Liver (tissue), 3 donors: ENCODE measurements at regions not wholly inside any gene's neighbourhood (a gene's known extent, or its start where the extent isn't known, plus 50 kb on each side); places are given as distances from the start of the nearest gene placed in this dataset.

Experiments used
- HNF4A ChIP-seq, 2 donors: conservative IDR thresholded peaks; 2 replicates each; pipeline ENCODE4 v1.6.1; 2016; ENCODE audit warnings: antibody characterized with exemption in 2 of 2, mild to moderate bottlenecking in 2 of 2
- RAD21 ChIP-seq, 2 donors: IDR thresholded peaks; 2 replicates each; pipeline ENCODE4 v1.6.1; 2016; ENCODE audit warnings: antibody characterized with exemption in 2 of 2, mild to moderate bottlenecking in 2 of 2
- TAF1 ChIP-seq: conservative IDR thresholded peaks from 2 replicates; pipeline ENCODE4 v1.6.1; 2016; ENCODE audit warnings: antibody characterized with exemption, mild to moderate bottlenecking
- YY1 ChIP-seq: IDR thresholded peaks from 2 replicates; pipeline ENCODE4 v1.6.1; 2016; ENCODE audit warnings: antibody characterized with exemption, mild to moderate bottlenecking
- TF ChIP-seq, protein P1 (sequence below): IDR thresholded peaks from 2 replicates; pipeline ENCODE4 v1.6.1; 2016; ENCODE audit warnings: antibody characterized with exemption
- TF ChIP-seq, protein P2 (sequence below): fragments of 150-350 bp; IDR thresholded peaks from 2 replicates; pipeline ENCODE4 v1.5.1; 2017; ENCODE audit warnings: improper control_type of control experiment, low read depth, low read length; ENCODE audit not compliant: missing input control
- TF ChIP-seq, protein P3 (sequence below): IDR thresholded peaks from 2 replicates; pipeline ENCODE4 v1.6.1; 2016; ENCODE audit warnings: antibody characterized with exemption
- TF ChIP-seq, protein P4 (sequence below): IDR thresholded peaks from 2 replicates; pipeline ENCODE4 v1.6.1; 2016; ENCODE audit warnings: antibody characterized with exemption, mild to moderate bottlenecking
- TF ChIP-seq, protein P5 (sequence below): IDR thresholded peaks from 2 replicates; pipeline ENCODE4 v1.6.1; 2016; ENCODE audit warnings: antibody characterized with exemption
- donor health status: healthy.
- donor health status: healthy.

DNA sequence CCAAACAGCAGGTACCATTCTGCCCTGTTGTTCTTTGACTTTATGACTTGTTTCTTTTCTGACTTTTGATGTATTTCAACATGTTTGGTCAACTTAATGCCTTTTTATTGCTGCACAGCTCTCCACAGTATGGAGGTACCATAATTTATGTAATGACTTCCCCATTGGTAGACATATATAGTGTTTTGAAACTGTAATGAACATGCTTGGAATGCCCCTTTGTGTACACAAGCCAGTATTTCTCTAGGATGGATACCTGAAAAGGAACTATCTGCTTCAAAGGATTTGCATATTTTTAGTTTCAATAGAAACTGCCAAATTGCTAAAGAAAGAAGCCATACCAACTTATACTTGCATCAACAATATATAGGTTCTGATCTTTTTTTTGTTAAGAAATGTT lies 66.1 kb downstream of the NOG start:
- TF ChIP-seq, protein P1, sequence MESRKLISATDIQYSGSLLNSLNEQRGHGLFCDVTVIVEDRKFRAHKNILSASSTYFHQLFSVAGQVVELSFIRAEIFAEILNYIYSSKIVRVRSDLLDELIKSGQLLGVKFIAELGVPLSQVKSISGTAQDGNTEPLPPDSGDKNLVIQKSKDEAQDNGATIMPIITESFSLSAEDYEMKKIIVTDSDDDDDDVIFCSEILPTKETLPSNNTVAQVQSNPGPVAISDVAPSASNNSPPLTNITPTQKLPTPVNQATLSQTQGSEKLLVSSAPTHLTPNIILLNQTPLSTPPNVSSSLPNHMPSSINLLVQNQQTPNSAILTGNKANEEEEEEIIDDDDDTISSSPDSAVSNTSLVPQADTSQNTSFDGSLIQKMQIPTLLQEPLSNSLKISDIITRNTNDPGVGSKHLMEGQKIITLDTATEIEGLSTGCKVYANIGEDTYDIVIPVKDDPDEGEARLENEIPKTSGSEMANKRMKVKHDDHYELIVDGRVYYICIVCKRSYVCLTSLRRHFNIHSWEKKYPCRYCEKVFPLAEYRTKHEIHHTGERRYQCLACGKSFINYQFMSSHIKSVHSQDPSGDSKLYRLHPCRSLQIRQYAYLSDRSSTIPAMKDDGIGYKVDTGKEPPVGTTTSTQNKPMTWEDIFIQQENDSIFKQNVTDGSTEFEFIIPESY = no peak
- TF ChIP-seq, protein P2, sequence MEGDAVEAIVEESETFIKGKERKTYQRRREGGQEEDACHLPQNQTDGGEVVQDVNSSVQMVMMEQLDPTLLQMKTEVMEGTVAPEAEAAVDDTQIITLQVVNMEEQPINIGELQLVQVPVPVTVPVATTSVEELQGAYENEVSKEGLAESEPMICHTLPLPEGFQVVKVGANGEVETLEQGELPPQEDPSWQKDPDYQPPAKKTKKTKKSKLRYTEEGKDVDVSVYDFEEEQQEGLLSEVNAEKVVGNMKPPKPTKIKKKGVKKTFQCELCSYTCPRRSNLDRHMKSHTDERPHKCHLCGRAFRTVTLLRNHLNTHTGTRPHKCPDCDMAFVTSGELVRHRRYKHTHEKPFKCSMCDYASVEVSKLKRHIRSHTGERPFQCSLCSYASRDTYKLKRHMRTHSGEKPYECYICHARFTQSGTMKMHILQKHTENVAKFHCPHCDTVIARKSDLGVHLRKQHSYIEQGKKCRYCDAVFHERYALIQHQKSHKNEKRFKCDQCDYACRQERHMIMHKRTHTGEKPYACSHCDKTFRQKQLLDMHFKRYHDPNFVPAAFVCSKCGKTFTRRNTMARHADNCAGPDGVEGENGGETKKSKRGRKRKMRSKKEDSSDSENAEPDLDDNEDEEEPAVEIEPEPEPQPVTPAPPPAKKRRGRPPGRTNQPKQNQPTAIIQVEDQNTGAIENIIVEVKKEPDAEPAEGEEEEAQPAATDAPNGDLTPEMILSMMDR = no peak
- TF ChIP-seq YY1 (no peak), RAD21 (IDR thresholded peaks at IDR 0.05) (no peak), TAF1 (no peak), HNF4A (conservative IDR thresholded peaks at IDR 0.05) (no peak)
- TF ChIP-seq, protein P3, sequence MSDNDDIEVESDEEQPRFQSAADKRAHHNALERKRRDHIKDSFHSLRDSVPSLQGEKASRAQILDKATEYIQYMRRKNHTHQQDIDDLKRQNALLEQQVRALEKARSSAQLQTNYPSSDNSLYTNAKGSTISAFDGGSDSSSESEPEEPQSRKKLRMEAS = no peak
- TF ChIP-seq, protein P4, sequence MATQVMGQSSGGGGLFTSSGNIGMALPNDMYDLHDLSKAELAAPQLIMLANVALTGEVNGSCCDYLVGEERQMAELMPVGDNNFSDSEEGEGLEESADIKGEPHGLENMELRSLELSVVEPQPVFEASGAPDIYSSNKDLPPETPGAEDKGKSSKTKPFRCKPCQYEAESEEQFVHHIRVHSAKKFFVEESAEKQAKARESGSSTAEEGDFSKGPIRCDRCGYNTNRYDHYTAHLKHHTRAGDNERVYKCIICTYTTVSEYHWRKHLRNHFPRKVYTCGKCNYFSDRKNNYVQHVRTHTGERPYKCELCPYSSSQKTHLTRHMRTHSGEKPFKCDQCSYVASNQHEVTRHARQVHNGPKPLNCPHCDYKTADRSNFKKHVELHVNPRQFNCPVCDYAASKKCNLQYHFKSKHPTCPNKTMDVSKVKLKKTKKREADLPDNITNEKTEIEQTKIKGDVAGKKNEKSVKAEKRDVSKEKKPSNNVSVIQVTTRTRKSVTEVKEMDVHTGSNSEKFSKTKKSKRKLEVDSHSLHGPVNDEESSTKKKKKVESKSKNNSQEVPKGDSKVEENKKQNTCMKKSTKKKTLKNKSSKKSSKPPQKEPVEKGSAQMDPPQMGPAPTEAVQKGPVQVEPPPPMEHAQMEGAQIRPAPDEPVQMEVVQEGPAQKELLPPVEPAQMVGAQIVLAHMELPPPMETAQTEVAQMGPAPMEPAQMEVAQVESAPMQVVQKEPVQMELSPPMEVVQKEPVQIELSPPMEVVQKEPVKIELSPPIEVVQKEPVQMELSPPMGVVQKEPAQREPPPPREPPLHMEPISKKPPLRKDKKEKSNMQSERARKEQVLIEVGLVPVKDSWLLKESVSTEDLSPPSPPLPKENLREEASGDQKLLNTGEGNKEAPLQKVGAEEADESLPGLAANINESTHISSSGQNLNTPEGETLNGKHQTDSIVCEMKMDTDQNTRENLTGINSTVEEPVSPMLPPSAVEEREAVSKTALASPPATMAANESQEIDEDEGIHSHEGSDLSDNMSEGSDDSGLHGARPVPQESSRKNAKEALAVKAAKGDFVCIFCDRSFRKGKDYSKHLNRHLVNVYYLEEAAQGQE = no peak
- TF ChIP-seq, protein P5, sequence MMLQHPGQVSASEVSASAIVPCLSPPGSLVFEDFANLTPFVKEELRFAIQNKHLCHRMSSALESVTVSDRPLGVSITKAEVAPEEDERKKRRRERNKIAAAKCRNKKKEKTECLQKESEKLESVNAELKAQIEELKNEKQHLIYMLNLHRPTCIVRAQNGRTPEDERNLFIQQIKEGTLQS = no peak
